NCI-H1105 (cell line): ENCODE measurements at regions not wholly inside any gene's neighbourhood (a gene's known extent, or its start where the extent isn't known, plus 50 kb on each side); places are given as distances from the start of the nearest gene placed in this dataset.

Experiments used
- DNase-seq: peaks from one replicate; lab custom pipeline; 2025; lab: John Stamatoyannopoulos, UW

- DNase-seq: no peak
These were observed 673.6 kb upstream of the TENM3 start for GRCh38 chr4:181569553-181569952.

- DNase-seq: no peak
These were observed 664.3 kb upstream of the TENM3 start for GRCh38 chr4:181578911-181579310.

- DNase-seq: no peak
These were observed 663.7 kb upstream of the TENM3 start for GRCh38 chr4:181579486-181579885.

- DNase-seq: no peak
These were observed 661.2 kb upstream of the TENM3 start for GRCh38 chr4:181581983-181582382.

GRCh38 chr4:181582595-181582994 is 660.6 kb upstream of the TENM3 start:
- no peak for DNase-seq

- DNase-seq: no peak
These were observed 654.4 kb upstream of the TENM3 start for GRCh38 chr4:181588733-181589302.

GRCh38 chr4:181592221-181592745 is 650.9 kb upstream of the TENM3 start:
- no peak for DNase-seq

GRCh38 chr4:181593703-181594102 is 649.5 kb upstream of the TENM3 start:
- no peak for DNase-seq

- no peak for DNase-seq
These were observed 649.0 kb upstream of the TENM3 start for GRCh38 chr4:181594188-181594587.

- no peak for DNase-seq
These were observed 647.5 kb upstream of the TENM3 start for GRCh38 chr4:181595716-181596115.

- DNase-seq: no peak
These were observed 645.4 kb upstream of the TENM3 start for GRCh38 chr4:181597766-181598165.

GRCh38 chr4:181599134-181599533 is 644.1 kb upstream of the TENM3 start:
- peak; percentile 40 for DNase-seq

GRCh38 chr4:181601103-181601502 is 642.1 kb upstream of the TENM3 start:
- DNase-seq: no peak

- no peak for DNase-seq
These were observed 638.7 kb upstream of the TENM3 start for GRCh38 chr4:181604546-181604945.

- no peak for DNase-seq
These were observed 636.9 kb upstream of the TENM3 start for GRCh38 chr4:181606300-181606699.

- peak; percentile 5 for DNase-seq
These were observed 635.0 kb upstream of the TENM3 start for GRCh38 chr4:181608181-181608580.

- no peak for DNase-seq
These were observed 632.0 kb upstream of the TENM3 start for GRCh38 chr4:181611033-181611711.

GRCh38 chr4:181611946-181612600 is 631.1 kb upstream of the TENM3 start:
- no peak for DNase-seq

- DNase-seq: no peak
These were observed 630.0 kb upstream of the TENM3 start for GRCh38 chr4:181613200-181613599.

- no peak for DNase-seq
These were observed 625.1 kb upstream of the TENM3 start for GRCh38 chr4:181618038-181618618.

GRCh38 chr4:181618896-181619295 is 624.3 kb upstream of the TENM3 start:
- no peak for DNase-seq

GRCh38 chr4:181619651-181620050 is 623.6 kb upstream of the TENM3 start:
- no peak for DNase-seq
